HEK293 (cell line): ENCODE measurements at regions not wholly inside any gene's neighbourhood (a gene's known extent, or its start where the extent isn't known, plus 50 kb on each side); places are given as distances from the start of the nearest gene placed in this dataset.

Source experiments
- CTCF ChIA-PET: fragments of 350-600 bp; formaldehyde crosslinking; extraction: SDS; loops from one replicate; lab custom pipeline; 2021; ENCODE audit warnings: antibody characterized with exemption; lab: Yijun Ruan, JAX
- POLR2A ChIA-PET: fragments of 300-600 bp; formaldehyde crosslinking; extraction: SDS; loops from one replicate; lab custom pipeline; 2020; ENCODE audit warnings: antibody characterized with exemption, inconsistent platforms; lab: Yijun Ruan, JAX
- H3K27ac ChIP-seq: fragments of 200-500 bp; sonication (Bioruptor generic); 2 replicates; pipeline ENCODE4 v1.5.1; 2014; ENCODE audit warnings: low read depth, low read length, control low read depth, inconsistent platforms; ENCODE audit errors: extremely low read depth
- H3K36me3 ChIP-seq, 2 experiments: fragments of 200-500 bp in 1 of 2; sonication (Bioruptor generic) in 1 of 2; 1 replicate in 1 of 2; 2 replicates in 1 of 2; pipeline ENCODE4 v1.5.1; 2014 to 2017; ENCODE audit warnings: inconsistent platforms in 2 of 2, low read length in 2 of 2; ENCODE audit not compliant: control insufficient read depth in 2 of 2, insufficient read depth in 1 of 2
- H3K4me1 ChIP-seq: fragments of 200-500 bp; sonication (Bioruptor generic); 2 replicates; pipeline ENCODE4 v1.5.1; 2014; ENCODE audit warnings: mild to moderate bottlenecking, low read length, inconsistent platforms; ENCODE audit not compliant: control insufficient read depth, insufficient read depth
- H3K4me3 ChIP-seq: 2 replicates; pipeline ENCODE4 v1.5.1; 2011; ENCODE audit warnings: low read depth, mild to moderate bottlenecking, control low read depth, low read length, moderate library complexity
- H3K9me3 ChIP-seq: fragments of 200-500 bp; sonication (Bioruptor generic); 2 replicates; pipeline ENCODE4 v1.5.1; 2014; ENCODE audit warnings: low read depth, low read length, inconsistent platforms; ENCODE audit not compliant: control insufficient read depth, insufficient read depth
- HOXD13 ChIP-seq: sonication (generic); formaldehyde crosslinking; IDR thresholded peaks from 2 replicates; pipeline ENCODE4 v1.8.0; 2022; ENCODE audit warnings: missing genetic modification reagents, borderline replicate concordance
- KLF1 ChIP-seq: fragments of 450-650 bp; formaldehyde crosslinking; IDR thresholded peaks from 2 replicates; pipeline ENCODE4 v1.5.1; 2016; ENCODE audit warnings: missing biosample characterization, missing genetic modification characterization
- KLF16 ChIP-seq: fragments of 450-650 bp; formaldehyde crosslinking; IDR thresholded peaks from 2 replicates; pipeline ENCODE4 v1.5.1; 2017; ENCODE audit warnings: missing biosample characterization, missing genetic modification characterization
- KLF8 ChIP-seq: fragments of 450-650 bp; formaldehyde crosslinking; IDR thresholded peaks from 2 replicates; pipeline ENCODE4 v1.5.1; 2016; ENCODE audit warnings: missing biosample characterization, missing genetic modification characterization
- YY2 ChIP-seq: fragments of 450-650 bp; formaldehyde crosslinking; IDR thresholded peaks from 2 replicates; pipeline ENCODE4 v1.5.1; 2016; ENCODE audit warnings: missing biosample characterization, missing genetic modification characterization
- ZBTB8A ChIP-seq: fragments of 450-650 bp; formaldehyde crosslinking; IDR thresholded peaks from 2 replicates; pipeline ENCODE4 v1.5.1; 2016; ENCODE audit warnings: missing biosample characterization, missing genetic modification characterization
- ZNF169 ChIP-seq: fragments of 450-650 bp; formaldehyde crosslinking; IDR thresholded peaks from 2 replicates; pipeline ENCODE4 v1.5.1; 2016; ENCODE audit warnings: missing biosample characterization, missing genetic modification characterization
- ZNF175 ChIP-seq: fragments of 450-650 bp; formaldehyde crosslinking; IDR thresholded peaks from 2 replicates; pipeline ENCODE4 v1.5.1; 2016; ENCODE audit warnings: missing biosample characterization, missing genetic modification characterization
- ZNF19 ChIP-seq: fragments of 450-650 bp; formaldehyde crosslinking; IDR thresholded peaks from 2 replicates; pipeline ENCODE4; 2016; ENCODE audit warnings: missing biosample characterization, missing genetic modification characterization, low read depth
- ZNF24 ChIP-seq: fragments of 450-650 bp; formaldehyde crosslinking; IDR thresholded peaks from 2 replicates; pipeline ENCODE4 v1.5.1; 2016; ENCODE audit warnings: missing biosample characterization, missing genetic modification characterization
- ZNF341 ChIP-seq: fragments of 450-650 bp; formaldehyde crosslinking; IDR thresholded peaks from 2 replicates; pipeline ENCODE4; 2016; ENCODE audit warnings: low read depth, missing biosample characterization, missing genetic modification characterization
- ZNF366 ChIP-seq: fragments of 450-650 bp; formaldehyde crosslinking; conservative IDR thresholded peaks from 2 replicates; pipeline ENCODE4 v1.5.1; 2016; ENCODE audit warnings: missing biosample characterization, missing genetic modification characterization
- ZNF544 ChIP-seq: fragments of 450-650 bp; formaldehyde crosslinking; IDR thresholded peaks from 2 replicates; pipeline ENCODE4 v1.5.0; 2017; ENCODE audit warnings: missing biosample characterization, missing genetic modification characterization
- ZNF561 ChIP-seq: fragments of 450-650 bp; IDR thresholded peaks from 2 replicates; pipeline ENCODE4 v1.5.1; 2018; ENCODE audit warnings: missing biosample characterization, missing genetic modification characterization, borderline replicate concordance
- ZNF580 ChIP-seq: fragments of 450-650 bp; formaldehyde crosslinking; IDR thresholded peaks from 2 replicates; pipeline ENCODE4 v1.5.1; 2016; ENCODE audit warnings: missing biosample characterization, missing genetic modification characterization
- ZNF777 ChIP-seq: fragments of 450-650 bp; formaldehyde crosslinking; IDR thresholded peaks from 2 replicates; pipeline ENCODE4 v1.5.1; 2017; ENCODE audit warnings: missing biosample characterization, missing genetic modification characterization, borderline replicate concordance
- ZNF785 ChIP-seq: fragments of 450-650 bp; formaldehyde crosslinking; IDR thresholded peaks from 2 replicates; pipeline ENCODE4 v1.5.1; 2016; ENCODE audit warnings: missing biosample characterization, missing genetic modification characterization
- TF ChIP-seq, protein P1 (sequence below): fragments of 450-650 bp; formaldehyde crosslinking; IDR thresholded peaks from 2 replicates; pipeline ENCODE4 v1.5.1; 2016; ENCODE audit warnings: missing biosample characterization, missing genetic modification characterization
- TF ChIP-seq, protein P2 (sequence below): fragments of 450-650 bp; formaldehyde crosslinking; IDR thresholded peaks from 2 replicates; pipeline ENCODE4 v1.5.1; 2016; ENCODE audit warnings: missing biosample characterization, missing genetic modification characterization
- TF ChIP-seq, protein P3 (sequence below): fragments of 450-650 bp; formaldehyde crosslinking; IDR thresholded peaks from 2 replicates; pipeline ENCODE4 v1.5.1; 2016; ENCODE audit warnings: missing biosample characterization, missing genetic modification characterization

- H3K27ac ChIP-seq: no peak overlapping the region
- H3K36me3 ChIP-seq: no peaks in the 10 kb centered on the region
- ChIA-PET POLR2A (no interaction called here), CTCF (no interaction called here)
- no peaks in the 10 kb centered on the region for H3K9me3 ChIP-seq
- no peak overlapping the region for H3K4me3 ChIP-seq
- H3K4me1 ChIP-seq: no peaks in the 10 kb centered on the region
- TF ChIP-seq HOXD13 (CRISPR knock-in tag): no peak
- TF ChIP-seq, protein P1, sequence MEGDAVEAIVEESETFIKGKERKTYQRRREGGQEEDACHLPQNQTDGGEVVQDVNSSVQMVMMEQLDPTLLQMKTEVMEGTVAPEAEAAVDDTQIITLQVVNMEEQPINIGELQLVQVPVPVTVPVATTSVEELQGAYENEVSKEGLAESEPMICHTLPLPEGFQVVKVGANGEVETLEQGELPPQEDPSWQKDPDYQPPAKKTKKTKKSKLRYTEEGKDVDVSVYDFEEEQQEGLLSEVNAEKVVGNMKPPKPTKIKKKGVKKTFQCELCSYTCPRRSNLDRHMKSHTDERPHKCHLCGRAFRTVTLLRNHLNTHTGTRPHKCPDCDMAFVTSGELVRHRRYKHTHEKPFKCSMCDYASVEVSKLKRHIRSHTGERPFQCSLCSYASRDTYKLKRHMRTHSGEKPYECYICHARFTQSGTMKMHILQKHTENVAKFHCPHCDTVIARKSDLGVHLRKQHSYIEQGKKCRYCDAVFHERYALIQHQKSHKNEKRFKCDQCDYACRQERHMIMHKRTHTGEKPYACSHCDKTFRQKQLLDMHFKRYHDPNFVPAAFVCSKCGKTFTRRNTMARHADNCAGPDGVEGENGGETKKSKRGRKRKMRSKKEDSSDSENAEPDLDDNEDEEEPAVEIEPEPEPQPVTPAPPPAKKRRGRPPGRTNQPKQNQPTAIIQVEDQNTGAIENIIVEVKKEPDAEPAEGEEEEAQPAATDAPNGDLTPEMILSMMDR: no peak
- TF ChIP-seq ZNF24: no peak
- TF ChIP-seq, protein P2, sequence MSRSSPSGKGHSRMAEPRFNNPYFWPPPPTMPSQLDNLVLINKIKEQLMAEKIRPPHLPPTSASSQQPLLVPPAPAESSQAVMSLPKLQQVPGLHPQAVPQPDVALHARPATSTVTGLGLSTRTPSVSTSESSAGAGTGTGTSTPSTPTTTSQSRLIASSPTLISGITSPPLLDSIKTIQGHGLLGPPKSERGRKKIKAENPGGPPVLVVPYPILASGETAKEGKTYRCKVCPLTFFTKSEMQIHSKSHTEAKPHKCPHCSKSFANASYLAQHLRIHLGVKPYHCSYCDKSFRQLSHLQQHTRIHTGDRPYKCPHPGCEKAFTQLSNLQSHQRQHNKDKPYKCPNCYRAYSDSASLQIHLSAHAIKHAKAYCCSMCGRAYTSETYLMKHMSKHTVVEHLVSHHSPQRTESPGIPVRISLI: no peak
- TF ChIP-seq ZNF169: no peak
- no peak for TF ChIP-seq KLF16 (tag by site-specific recombination)
- TF ChIP-seq, protein P3, sequence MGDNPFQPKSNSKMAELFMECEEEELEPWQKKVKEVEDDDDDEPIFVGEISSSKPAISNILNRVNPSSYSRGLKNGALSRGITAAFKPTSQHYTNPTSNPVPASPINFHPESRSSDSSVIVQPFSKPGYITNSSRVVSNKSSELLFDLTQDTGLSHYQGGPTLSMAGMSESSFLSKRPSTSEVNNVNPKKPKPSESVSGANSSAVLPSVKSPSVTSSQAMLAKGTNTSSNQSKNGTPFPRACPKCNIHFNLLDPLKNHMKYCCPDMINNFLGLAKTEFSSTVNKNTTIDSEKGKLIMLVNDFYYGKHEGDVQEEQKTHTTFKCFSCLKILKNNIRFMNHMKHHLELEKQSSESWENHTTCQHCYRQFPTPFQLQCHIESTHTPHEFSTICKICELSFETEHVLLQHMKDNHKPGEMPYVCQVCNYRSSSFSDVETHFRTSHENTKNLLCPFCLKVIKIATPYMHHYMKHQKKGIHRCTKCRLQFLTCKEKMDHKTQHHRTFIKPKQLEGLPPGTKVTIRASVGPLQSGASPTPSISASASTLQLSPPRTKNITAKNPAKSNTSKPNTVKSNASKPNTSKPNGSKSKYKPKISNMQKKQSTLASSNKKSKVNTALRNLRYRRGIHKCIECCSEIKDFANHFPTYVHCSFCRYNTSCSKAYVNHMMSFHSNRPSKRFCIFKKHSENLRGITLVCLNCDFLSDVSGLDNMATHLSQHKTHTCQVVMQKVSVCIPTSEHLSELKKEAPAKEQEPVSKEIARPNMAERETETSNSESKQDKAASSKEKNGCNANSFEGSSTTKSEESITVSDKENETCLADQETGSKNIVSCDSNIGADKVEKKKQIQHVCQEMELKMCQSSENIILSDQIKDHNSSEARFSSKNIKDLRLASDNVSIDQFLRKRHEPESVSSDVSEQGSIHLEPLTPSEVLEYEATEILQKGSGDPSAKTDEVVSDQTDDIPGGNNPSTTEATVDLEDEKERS: no peak
Observed at GRCh38 chr20:47883186-47883585, 97.9 kb upstream of the SULF2 start.

DNA sequence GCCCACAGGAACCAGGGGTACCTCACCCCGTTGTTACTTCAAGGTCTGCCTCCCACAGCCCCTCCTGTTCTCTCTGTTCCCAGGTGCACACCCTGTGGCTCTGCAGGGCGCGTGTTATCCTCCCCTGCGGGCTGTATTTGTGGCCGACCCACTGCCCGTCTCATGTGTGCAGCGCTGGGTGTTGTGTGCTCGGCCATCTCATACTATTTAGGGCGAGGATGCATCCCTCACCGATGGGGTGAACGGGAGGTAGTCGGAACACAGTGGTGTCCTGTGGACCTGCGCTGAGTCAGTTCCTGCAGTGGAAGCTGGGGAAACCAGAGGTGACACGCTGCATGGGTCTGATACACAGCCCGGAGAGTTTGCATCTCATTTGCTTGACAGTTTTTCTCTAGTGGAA, 94.5 kb upstream of the SULF2 start:
- 0 out of 2 replicates have a peak, but pooled peaks cover 2% of the 10 kb centered on the region for H3K4me1 ChIP-seq
- no peak overlapping the region for H3K27ac ChIP-seq
- no peak overlapping the region for H3K4me3 ChIP-seq
- TF ChIP-seq ZNF785 (tag by site-specific recombination) (no peak), ZNF175 (tag by site-specific recombination) (no peak), KLF8 (tag by site-specific recombination) (no peak), KLF1 (tag by site-specific recombination) (no peak), ZNF561 (tag by site-specific recombination) (no peak), ZNF341 (tag by site-specific recombination) (no peak), ZBTB8A (tag by site-specific recombination) (no peak), ZNF544 (tag by site-specific recombination) (no peak), ZNF777 (tag by site-specific recombination) (no peak), ZNF366 (tag by site-specific recombination) (no peak), ZNF580 (tag by site-specific recombination) (no peak), ZNF24 (no peak), ZNF19 (no peak), YY2 (tag by site-specific recombination) (no peak)
- H3K9me3 ChIP-seq: no peaks in the 10 kb centered on the region
- CTCF ChIA-PET: no interaction called here
- POLR2A ChIA-PET: no interaction called here
- no peaks in the 10 kb centered on the region for H3K36me3 ChIP-seq
